ENCODE measurements at regions not wholly inside any gene's neighbourhood (a gene's known extent, or its start where the extent isn't known, plus 50 kb on each side); places are given as distances from the start of the nearest gene placed in this dataset.

DNA sequence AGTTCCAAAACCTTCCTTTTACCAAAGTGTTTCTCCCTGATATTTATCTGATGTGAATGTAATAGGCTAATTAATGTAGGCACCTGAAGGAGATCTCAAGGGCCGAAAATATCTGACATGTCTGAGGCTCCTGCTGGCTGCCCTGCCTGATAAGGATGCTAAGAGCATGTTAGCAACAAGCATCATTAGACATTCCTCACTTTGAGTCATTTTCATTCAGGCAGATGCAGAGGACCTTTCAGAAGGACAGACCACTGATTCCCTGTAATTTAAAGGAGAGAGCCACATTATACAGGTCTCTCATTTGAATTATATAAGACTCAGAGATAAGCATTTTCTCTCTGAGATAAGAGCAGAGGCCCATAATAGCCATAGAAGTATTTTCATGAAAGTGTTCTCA, 222.4 kb upstream of the NCKAP5 start:
- Histone ChIP-seq H3K9me1 (ENCODE audit: control insufficient read depth, insufficient read depth, low read length) (no peaks in the 10 kb centered on the region), H2AFZ (ENCODE audit: low read depth, low read length) (no peak overlapping the region), H3K36me3 (ENCODE audit: control insufficient read depth, insufficient read depth, low read length) (no peaks in the 10 kb centered on the region), H3K4me3 (no peak overlapping the region), H3K4me1 (replicated peaks in 1 of 2; ENCODE audit: control insufficient read depth in 2 of 2, insufficient read depth in 2 of 2, low read length in 2 of 2) (no peaks in the 10 kb centered on the region), H3K27me3 (ENCODE audit: control insufficient read depth in 2 of 2, insufficient read depth in 2 of 2, low read length in 2 of 2) (no peaks in the 10 kb centered on the region), H3K9ac (ENCODE audit: insufficient read depth in 1 of 2, low read depth in 2 of 2, low read length in 2 of 2) (no peak overlapping the region), H4K20me1 (replicated peaks; ENCODE audit: control insufficient read depth, insufficient read depth, low read length) (no peaks in the 10 kb centered on the region), H3K79me2 (ENCODE audit: control insufficient read depth, insufficient read depth, low read length) (no peaks in the 10 kb centered on the region), H3K9me3 (replicated peaks; ENCODE audit: control insufficient read depth, insufficient read depth, low read depth, low read length) (no peaks in the 10 kb centered on the region), H3K27ac (ENCODE audit: extremely low read depth, low read depth, low read length) (no peak overlapping the region), H3K4me2 (ENCODE audit: insufficient read depth, low read length) (no peak overlapping the region)
- 0% methylated on average over 1 of the region's 1 CpG for WGBS (ENCODE audit: insufficient coverage, low coverage, missing lambda C conversion rate)
- no peak for FAIRE-seq
- in situ Hi-C loops (cut with MboI) (no loop called here), intact Hi-C loops (cut with micrococcal nuclease) (no loop called here)
- no TSS peak for BruUV-seq (replicated peaks)
- TF ChIP-seq HMG20A (CRISPR knock-in tag; conservative IDR thresholded peaks at IDR 0.05) (no peak), ZNF551 (CRISPR knock-in tag; IDR thresholded peaks at IDR 0.05) (no peak), HMGXB4 (CRISPR knock-in tag; IDR thresholded peaks at IDR 0.05) (no peak), GATAD2B (IDR thresholded peaks at IDR 0.05; ENCODE audit: borderline replicate concordance) (no peak), ZNF586 (CRISPR knock-in tag; conservative IDR thresholded peaks at IDR 0.05) (no peak), SIN3B (IDR thresholded peaks at IDR 0.05; ENCODE audit: low read depth) (no peak), COPS2 (conservative IDR thresholded peaks at IDR 0.05) (no peak), HDAC6 (IDR thresholded peaks at IDR 0.05; ENCODE audit: low read depth, low read length) (no peak), CCNT2 (IDR thresholded peaks at IDR 0.05; ENCODE audit: borderline replicate concordance, extremely low read depth, insufficient read length, low read depth, low read length) (no peak), HDAC3 (IDR thresholded peaks at IDR 0.05; ENCODE audit: borderline replicate concordance, partially characterized antibody) (no peak), ZC3H4 (CRISPR knock-in tag; IDR thresholded peaks at IDR 0.05; ENCODE audit: borderline replicate concordance) (no peak), DIDO1 (tag; IDR thresholded peaks at IDR 0.05; ENCODE audit: low read depth) (no peak), CXXC5 (CRISPR knock-in tag; IDR thresholded peaks at IDR 0.05) (no peak)
- TF ChIP-seq, protein P1, sequence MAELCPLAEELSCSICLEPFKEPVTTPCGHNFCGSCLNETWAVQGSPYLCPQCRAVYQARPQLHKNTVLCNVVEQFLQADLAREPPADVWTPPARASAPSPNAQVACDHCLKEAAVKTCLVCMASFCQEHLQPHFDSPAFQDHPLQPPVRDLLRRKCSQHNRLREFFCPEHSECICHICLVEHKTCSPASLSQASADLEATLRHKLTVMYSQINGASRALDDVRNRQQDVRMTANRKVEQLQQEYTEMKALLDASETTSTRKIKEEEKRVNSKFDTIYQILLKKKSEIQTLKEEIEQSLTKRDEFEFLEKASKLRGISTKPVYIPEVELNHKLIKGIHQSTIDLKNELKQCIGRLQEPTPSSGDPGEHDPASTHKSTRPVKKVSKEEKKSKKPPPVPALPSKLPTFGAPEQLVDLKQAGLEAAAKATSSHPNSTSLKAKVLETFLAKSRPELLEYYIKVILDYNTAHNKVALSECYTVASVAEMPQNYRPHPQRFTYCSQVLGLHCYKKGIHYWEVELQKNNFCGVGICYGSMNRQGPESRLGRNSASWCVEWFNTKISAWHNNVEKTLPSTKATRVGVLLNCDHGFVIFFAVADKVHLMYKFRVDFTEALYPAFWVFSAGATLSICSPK (IDR thresholded peaks at IDR 0.05; ENCODE audit: borderline replicate concordance): no peak
- TF ChIP-seq, protein P2, sequence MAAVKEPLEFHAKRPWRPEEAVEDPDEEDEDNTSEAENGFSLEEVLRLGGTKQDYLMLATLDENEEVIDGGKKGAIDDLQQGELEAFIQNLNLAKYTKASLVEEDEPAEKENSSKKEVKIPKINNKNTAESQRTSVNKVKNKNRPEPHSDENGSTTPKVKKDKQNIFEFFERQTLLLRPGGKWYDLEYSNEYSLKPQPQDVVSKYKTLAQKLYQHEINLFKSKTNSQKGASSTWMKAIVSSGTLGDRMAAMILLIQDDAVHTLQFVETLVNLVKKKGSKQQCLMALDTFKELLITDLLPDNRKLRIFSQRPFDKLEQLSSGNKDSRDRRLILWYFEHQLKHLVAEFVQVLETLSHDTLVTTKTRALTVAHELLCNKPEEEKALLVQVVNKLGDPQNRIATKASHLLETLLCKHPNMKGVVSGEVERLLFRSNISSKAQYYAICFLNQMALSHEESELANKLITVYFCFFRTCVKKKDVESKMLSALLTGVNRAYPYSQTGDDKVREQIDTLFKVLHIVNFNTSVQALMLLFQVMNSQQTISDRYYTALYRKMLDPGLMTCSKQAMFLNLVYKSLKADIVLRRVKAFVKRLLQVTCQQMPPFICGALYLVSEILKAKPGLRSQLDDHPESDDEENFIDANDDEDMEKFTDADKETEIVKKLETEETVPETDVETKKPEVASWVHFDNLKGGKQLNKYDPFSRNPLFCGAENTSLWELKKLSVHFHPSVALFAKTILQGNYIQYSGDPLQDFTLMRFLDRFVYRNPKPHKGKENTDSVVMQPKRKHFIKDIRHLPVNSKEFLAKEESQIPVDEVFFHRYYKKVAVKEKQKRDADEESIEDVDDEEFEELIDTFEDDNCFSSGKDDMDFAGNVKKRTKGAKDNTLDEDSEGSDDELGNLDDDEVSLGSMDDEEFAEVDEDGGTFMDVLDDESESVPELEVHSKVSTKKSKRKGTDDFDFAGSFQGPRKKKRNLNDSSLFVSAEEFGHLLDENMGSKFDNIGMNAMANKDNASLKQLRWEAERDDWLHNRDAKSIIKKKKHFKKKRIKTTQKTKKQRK (IDR thresholded peaks at IDR 0.05; ENCODE audit: borderline replicate concordance, low read depth, low read length): no peak
- TF ChIP-seq, protein P3, sequence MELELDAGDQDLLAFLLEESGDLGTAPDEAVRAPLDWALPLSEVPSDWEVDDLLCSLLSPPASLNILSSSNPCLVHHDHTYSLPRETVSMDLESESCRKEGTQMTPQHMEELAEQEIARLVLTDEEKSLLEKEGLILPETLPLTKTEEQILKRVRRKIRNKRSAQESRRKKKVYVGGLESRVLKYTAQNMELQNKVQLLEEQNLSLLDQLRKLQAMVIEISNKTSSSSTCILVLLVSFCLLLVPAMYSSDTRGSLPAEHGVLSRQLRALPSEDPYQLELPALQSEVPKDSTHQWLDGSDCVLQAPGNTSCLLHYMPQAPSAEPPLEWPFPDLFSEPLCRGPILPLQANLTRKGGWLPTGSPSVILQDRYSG (tag; conservative IDR thresholded peaks at IDR 0.05; ENCODE audit: low read depth): no peak
- no peak for ATAC-seq
- no peak for DNase-seq (ENCODE audit: extremely low read depth in 1 of 4, low spot score in 3 of 4)
- CTCF ChIA-PET (ENCODE audit: low intra/inter-chr PET ratio): no interaction called here
- POLR2A ChIA-PET: no interaction called here
